Progenitor cell of endocrine pancreas (in vitro differentiated cells): ENCODE measurements at regions not wholly inside any gene's neighbourhood (a gene's known extent, or its start where the extent isn't known, plus 50 kb on each side); places are given as distances from the start of the nearest gene placed in this dataset.

ENCODE experiments used
- DNase-seq: peaks from one replicate; pipeline ENCODE4 v3.0.0; 2021; ENCODE audit warnings: low spot score; ENCODE audit not compliant: unreplicated experiment
- H3K27ac Mint-ChIP-seq: 2 replicates; pipeline ENCODE4 v1.8.0; 2021; ENCODE audit warnings: mild to moderate bottlenecking, moderate library complexity, mixed read lengths
- H3K27me3 Mint-ChIP-seq: 2 replicates; pipeline ENCODE4 v1.8.0; 2021; ENCODE audit warnings: mixed read lengths
- H3K36me3 Mint-ChIP-seq: 2 replicates; pipeline ENCODE4 v1.8.0; 2022; ENCODE audit warnings: mixed read lengths; ENCODE audit not compliant: insufficient read depth
- H3K4me1 Mint-ChIP-seq: 2 replicates; pipeline ENCODE4 v1.8.0; 2021; ENCODE audit warnings: low read depth, mixed read lengths
- H3K4me3 Mint-ChIP-seq: 2 replicates; pipeline ENCODE4 v1.8.0; 2021; ENCODE audit warnings: low read depth, mild to moderate bottlenecking, moderate library complexity, mixed read lengths
- H3K9me3 Mint-ChIP-seq: 2 replicates; pipeline ENCODE4 v1.8.0; 2021; ENCODE audit warnings: low read depth, mixed read lengths
- CTCF ChIP-seq: fragments of 200-600 bp; sonication (generic); IDR thresholded peaks from one replicate; pipeline ENCODE4 v1.5.0; 2021; ENCODE audit warnings: antibody characterized with exemption, mild to moderate bottlenecking; ENCODE audit not compliant: unreplicated experiment

- DNase-seq = no peak
- Mint-ChIP-seq H3K36me3 (no peaks in the 10 kb centered on the region), H3K27ac (no peak overlapping the region), H3K9me3 (no peaks in the 10 kb centered on the region), H3K27me3 (no peaks in the 10 kb centered on the region), H3K4me3 (no peak overlapping the region), H3K4me1 (peaks cover 2% of the 10 kb centered on the region)
- TF ChIP-seq CTCF = no peak
Measured at GRCh38 chr4:123696687-123697086, 300.1 kb downstream of the SPRY1 start.

- Mint-ChIP-seq H3K27ac (no peak overlapping the region), H3K36me3 (no peaks in the 10 kb centered on the region)
- TF ChIP-seq CTCF = no peak
Measured at GRCh38 chr4:123698556-123698955, 302.0 kb downstream of the SPRY1 start.

GRCh38 chr4:123699880-123700771 is 303.5 kb downstream of the SPRY1 start:
- no peak for TF ChIP-seq CTCF
- H3K27ac Mint-ChIP-seq = no peak overlapping the region
- H3K27me3 Mint-ChIP-seq = no peaks in the 10 kb centered on the region
- H3K9me3 Mint-ChIP-seq = no peaks in the 10 kb centered on the region
- no peaks in the 10 kb centered on the region for H3K36me3 Mint-ChIP-seq
- DNase-seq = no peak
- no peak overlapping the region for H3K4me3 Mint-ChIP-seq
- peaks cover 2% of the 10 kb centered on the region for H3K4me1 Mint-ChIP-seq

More at GRCh38 chr4:123698556-123698955, 302.0 kb downstream of the SPRY1 start:
- DNase-seq = no peak
- Mint-ChIP-seq H3K4me3 (no peak overlapping the region), H3K4me1 (peaks cover 2% of the 10 kb centered on the region), H3K27me3 (no peaks in the 10 kb centered on the region), H3K9me3 (no peaks in the 10 kb centered on the region)

- H3K4me3 Mint-ChIP-seq = no peak overlapping the region
- no peak for DNase-seq
- no peaks in the 10 kb centered on the region for H3K27me3 Mint-ChIP-seq
- no peak overlapping the region for H3K27ac Mint-ChIP-seq
- peaks cover 2% of the 10 kb centered on the region for H3K4me1 Mint-ChIP-seq
- no peak for TF ChIP-seq CTCF
- no peaks in the 10 kb centered on the region for H3K36me3 Mint-ChIP-seq
- H3K9me3 Mint-ChIP-seq = no peaks in the 10 kb centered on the region
Measured at GRCh38 chr4:123701131-123701575, 304.6 kb downstream of the SPRY1 start.

GRCh38 chr4:123705419-123705818 is 308.8 kb downstream of the SPRY1 start:
- Mint-ChIP-seq H3K4me1 (peaks cover 2% of the 10 kb centered on the region), H3K4me3 (no peak overlapping the region), H3K9me3 (peaks cover 18% of the 10 kb centered on the region), H3K36me3 (peaks cover 7% of the 10 kb centered on the region), H3K27ac (no peak overlapping the region), H3K27me3 (no peaks in the 10 kb centered on the region)
- TF ChIP-seq CTCF = no peak
- DNase-seq = no peak
